ENCODE measurements at regions not wholly inside any gene's neighbourhood (a gene's known extent, or its start where the extent isn't known, plus 50 kb on each side); places are given as distances from the start of the nearest gene placed in this dataset.

DNA sequence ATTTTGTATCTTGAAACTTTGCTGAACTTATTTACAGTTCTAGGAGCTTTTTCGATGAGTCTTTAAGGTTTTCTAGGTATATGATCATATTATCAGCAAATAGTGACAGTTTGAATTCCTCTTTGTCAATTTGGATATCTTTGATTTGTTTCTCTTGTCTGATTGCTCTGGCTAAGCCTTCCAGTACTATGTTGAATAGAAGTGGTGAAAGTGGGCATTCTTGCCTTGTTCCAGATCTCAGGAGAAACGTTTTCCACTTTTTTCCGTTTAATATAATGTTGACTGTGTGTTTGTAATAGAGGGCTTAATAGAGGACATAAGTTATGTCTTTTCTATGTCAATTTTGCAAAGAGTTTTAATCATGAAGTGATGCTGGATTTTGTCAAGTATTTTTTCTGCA is 124.3 kb downstream of the ZNF280B start:
- Histone ChIP-seq H3K27me3 (ENCODE audit: control insufficient read depth, insufficient read depth, low read length) (no peaks in the 10 kb centered on the region), H3K27ac (no peak overlapping the region), H3K4me3 (ENCODE audit: low read depth, low read length) (no peak overlapping the region), H3K36me3 (ENCODE audit: control insufficient read depth, insufficient read depth, low read length) (no peaks in the 10 kb centered on the region), H3K4me2 (ENCODE audit: low read length) (no peak overlapping the region), H3K79me2 (no peaks in the 10 kb centered on the region), H3K9me3 (ENCODE audit: control insufficient read depth, low read length) (no peaks in the 10 kb centered on the region), H2AFZ (no peak overlapping the region), H3K9ac (no peak overlapping the region), H3K4me1 (no peaks in the 10 kb centered on the region)
- TF ChIP-seq CTCF (IDR thresholded peaks at IDR 0.05): no peak

DNA sequence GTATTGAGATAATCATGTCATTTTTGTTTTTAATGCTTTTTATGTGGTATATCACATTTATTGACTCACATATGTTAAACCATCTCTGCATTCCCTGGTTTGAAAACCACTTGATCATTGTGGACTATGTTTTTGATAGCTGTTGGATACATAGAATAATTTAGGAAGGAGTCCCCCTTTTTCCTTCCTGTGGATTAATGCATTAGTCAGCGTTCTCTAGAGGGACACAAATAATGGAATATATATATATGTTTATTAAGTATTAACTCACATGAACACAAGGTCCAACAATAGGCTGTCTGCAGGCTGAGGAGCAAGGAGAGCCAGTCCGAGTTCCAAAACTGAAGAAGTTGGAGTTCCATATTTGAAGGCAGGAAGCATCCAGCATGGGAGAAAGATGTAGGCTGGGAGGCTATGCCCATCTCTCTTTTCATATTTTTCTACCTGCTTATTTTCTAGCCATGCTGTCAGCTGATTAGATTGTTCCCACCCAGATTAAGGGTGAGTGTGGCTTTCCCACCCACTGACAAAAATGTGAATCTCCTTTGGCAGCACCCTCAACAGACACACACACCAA is 123.8 kb downstream of the ZNF280B start:
- Histone ChIP-seq H3K9me3 (ENCODE audit: control insufficient read depth, low read length) (no peaks in the 10 kb centered on the region), H3K36me3 (ENCODE audit: control insufficient read depth, insufficient read depth, low read length) (no peaks in the 10 kb centered on the region), H3K79me2 (no peaks in the 10 kb centered on the region), H3K9ac (no peak overlapping the region), H3K4me3 (ENCODE audit: low read depth, low read length) (no peak overlapping the region), H3K27me3 (ENCODE audit: control insufficient read depth, insufficient read depth, low read length) (no peaks in the 10 kb centered on the region), H3K27ac (no peak overlapping the region), H3K4me1 (no peaks in the 10 kb centered on the region), H3K4me2 (ENCODE audit: low read length) (no peak overlapping the region), H2AFZ (no peak overlapping the region)
- TF ChIP-seq CTCF (IDR thresholded peaks at IDR 0.05): no peak

- Histone ChIP-seq H3K9ac (no peak overlapping the region), H3K4me1 (no peaks in the 10 kb centered on the region), H3K4me3 (ENCODE audit: low read depth, low read length) (no peak overlapping the region), H2AFZ (no peak overlapping the region), H3K27me3 (ENCODE audit: control insufficient read depth, insufficient read depth, low read length) (no peaks in the 10 kb centered on the region), H3K9me3 (ENCODE audit: control insufficient read depth, low read length) (no peaks in the 10 kb centered on the region), H3K36me3 (ENCODE audit: control insufficient read depth, insufficient read depth, low read length) (no peaks in the 10 kb centered on the region), H3K4me2 (ENCODE audit: low read length) (no peak overlapping the region), H3K27ac (no peak overlapping the region), H3K79me2 (no peaks in the 10 kb centered on the region)
- TF ChIP-seq CTCF (IDR thresholded peaks at IDR 0.05): no peak
Observed at GRCh38 chr22:22386602-22387385, 121.7 kb downstream of the ZNF280B start.

GRCh38 chr22:22387386-22387736 is 121.2 kb downstream of the ZNF280B start:
- TF ChIP-seq CTCF (IDR thresholded peaks at IDR 0.05): no peak
- Histone ChIP-seq H3K27me3 (ENCODE audit: control insufficient read depth, insufficient read depth, low read length) (no peaks in the 10 kb centered on the region), H3K4me3 (ENCODE audit: low read depth, low read length) (no peak overlapping the region), H3K79me2 (no peaks in the 10 kb centered on the region), H3K36me3 (ENCODE audit: control insufficient read depth, insufficient read depth, low read length) (no peaks in the 10 kb centered on the region), H2AFZ (no peak overlapping the region), H3K4me2 (ENCODE audit: low read length) (no peak overlapping the region), H3K9me3 (ENCODE audit: control insufficient read depth, low read length) (no peaks in the 10 kb centered on the region), H3K27ac (no peak overlapping the region), H3K9ac (no peak overlapping the region), H3K4me1 (no peaks in the 10 kb centered on the region)

DNA sequence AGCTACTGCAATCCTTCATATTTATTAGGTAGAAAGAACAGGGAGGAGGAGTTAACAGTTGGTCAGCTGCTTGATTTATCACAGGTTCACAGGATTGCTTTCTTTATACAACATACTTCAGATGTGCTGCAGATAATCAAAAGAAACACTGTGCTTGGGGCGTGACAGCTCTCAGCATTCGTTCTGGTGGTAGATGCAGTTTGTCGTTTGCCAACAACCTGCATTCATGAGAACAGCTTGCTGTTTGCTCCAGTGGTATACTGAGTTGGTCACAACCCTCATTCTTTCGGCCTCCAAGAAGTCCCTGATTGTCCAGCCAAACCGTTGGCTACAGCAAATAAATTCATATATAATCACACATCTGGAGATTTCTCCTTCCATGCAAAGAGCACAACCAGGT is 120.5 kb downstream of the ZNF280B start:
- Histone ChIP-seq H3K79me2 (no peaks in the 10 kb centered on the region), H3K27me3 (ENCODE audit: control insufficient read depth, insufficient read depth, low read length) (no peaks in the 10 kb centered on the region), H3K36me3 (ENCODE audit: control insufficient read depth, insufficient read depth, low read length) (no peaks in the 10 kb centered on the region), H3K27ac (no peak overlapping the region), H3K9me3 (ENCODE audit: control insufficient read depth, low read length) (no peaks in the 10 kb centered on the region), H3K9ac (no peak overlapping the region), H2AFZ (no peak overlapping the region), H3K4me1 (no peaks in the 10 kb centered on the region), H3K4me2 (ENCODE audit: low read length) (no peak overlapping the region), H3K4me3 (ENCODE audit: low read depth, low read length) (no peak overlapping the region)
- no peak for TF ChIP-seq CTCF (IDR thresholded peaks at IDR 0.05)

Measured in parathyroid adenoma (tissue), 2 donors.